GM19467 (cell line): ENCODE measurements at regions not wholly inside any gene's neighbourhood (a gene's known extent, or its start where the extent isn't known, plus 50 kb on each side); places are given as distances from the start of the nearest gene placed in this dataset.
"Not testable (repeated sequence)": the region's sequence is repeated elsewhere in the genome, so short reads cannot be mapped to it uniquely, and the experiment has no call there.

ENCODE experiments used
- ATAC-seq: cut with Tn5 transposase; IDR thresholded peaks from one replicate; pipeline ENCODE4 v1.9.1; 2021; ENCODE audit warnings: mild to moderate bottlenecking, moderate library complexity; ENCODE audit not compliant: unreplicated experiment

- ATAC-seq: no peak
Measured at GRCh38 chr13:107927557-107927956, 287.8 kb downstream of the LIG4 start.

DNA sequence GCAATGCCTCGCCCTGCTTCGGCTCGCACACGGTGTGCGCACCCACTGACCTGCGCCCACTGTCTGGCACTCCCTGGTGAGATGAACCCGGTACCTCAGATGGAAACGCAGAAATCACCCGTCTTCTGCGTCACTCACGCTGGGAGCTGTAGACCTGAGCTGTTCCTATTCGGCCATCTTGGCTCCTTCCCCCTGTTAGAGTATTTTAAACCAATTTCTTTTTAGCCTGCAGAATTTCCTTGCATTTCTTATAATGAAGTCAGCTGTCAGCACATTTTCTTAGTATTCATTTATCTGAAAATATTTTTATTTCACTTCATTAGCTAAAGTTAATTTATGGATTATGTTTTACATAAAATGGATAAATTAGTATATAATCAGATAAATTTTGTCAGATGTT, 288.8 kb downstream of the LIG4 start:
- ATAC-seq: not testable (repeated sequence)

GRCh38 chr13:107916902-107917301, 298.4 kb downstream of the LIG4 start:
- not testable (repeated sequence) for ATAC-seq

- ATAC-seq: no peak
Measured at GRCh38 chr13:107912745-107913144, 302.6 kb downstream of the LIG4 start.

DNA sequence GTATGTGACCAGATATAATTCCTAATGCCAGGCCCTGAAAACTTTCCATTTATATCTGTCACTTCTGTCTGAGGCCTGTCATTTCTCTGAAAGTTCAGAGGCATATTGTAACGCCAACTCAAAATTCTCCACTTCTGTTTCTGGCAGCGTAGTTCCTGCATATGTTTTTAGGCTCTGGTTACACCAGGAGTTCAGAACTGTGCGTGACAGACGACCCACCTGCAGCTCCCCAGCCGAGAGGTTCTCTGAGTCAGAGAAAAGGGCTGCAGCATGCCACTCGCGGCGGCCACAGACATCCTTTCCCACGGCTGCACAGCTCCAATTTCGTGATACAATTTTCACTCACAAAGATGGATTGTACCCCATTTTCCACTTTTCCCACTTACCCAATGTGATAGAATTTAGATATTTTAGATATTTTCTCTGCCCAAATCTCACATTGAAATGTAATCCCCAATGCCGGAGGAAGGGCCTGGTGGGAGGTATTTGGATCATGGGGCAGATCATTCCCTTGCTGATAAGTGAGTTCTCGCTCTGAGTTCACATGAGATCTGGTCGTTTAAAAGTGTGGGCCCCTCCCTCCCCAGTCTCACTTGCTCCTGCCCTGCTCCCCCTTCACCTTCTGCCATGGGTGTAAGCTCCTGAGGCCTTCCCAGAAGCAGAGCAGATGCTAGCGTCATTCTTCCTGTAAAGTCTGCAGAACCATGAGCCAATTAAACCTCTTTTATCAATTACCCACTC, 308.1 kb downstream of the LIG4 start:
- ATAC-seq: no peak

DNA sequence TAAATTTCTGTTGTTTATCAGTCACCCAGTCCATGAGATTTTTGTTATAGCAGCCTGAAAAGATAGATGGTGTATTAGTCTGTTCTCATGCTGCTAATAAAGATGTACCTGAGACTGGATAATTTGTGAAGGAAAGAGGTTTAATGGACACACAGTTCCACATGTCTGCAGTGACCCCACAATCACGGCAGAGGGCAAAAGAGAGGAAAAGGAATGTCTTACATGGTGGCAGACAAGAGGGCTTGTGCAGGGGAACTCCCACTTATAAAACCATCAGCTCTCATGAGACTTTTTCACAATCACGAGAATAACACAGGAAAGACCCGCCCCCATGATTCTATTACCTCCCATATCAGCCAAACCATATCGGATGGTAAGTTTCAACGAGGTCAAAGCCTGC, 309.2 kb downstream of the LIG4 start:
- ATAC-seq: no peak

DNA sequence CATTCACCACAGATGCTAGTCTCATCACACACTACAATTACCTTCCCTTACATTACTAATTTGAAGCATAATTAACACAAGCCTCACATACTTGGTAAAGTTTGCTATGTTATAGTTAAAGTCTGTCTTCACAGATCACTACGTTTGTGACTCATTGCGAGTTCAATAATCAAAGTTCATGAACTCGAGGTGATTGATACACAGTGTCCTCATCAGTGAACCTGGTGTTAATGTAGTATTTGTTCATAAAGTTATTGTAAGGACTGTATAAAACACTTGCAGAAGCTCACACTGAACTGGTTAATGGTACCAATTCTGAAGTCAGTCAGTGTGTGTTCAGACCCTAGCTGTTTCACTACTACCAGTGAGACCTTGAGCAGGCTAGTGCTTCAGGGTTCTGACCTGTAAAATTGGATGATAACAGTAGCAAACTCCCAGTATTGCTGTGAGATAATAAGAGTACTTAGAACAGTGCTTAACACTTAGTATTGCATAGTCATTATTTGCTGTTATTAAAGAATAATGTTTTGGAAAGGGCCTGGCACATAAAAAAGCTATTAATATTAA, 313.3 kb downstream of the LIG4 start:
- no peak for ATAC-seq

GRCh38 chr13:107901230-107901629, 314.1 kb downstream of the LIG4 start:
- ATAC-seq: no peak

- no peak for ATAC-seq
Measured at GRCh38 chr13:107900775-107901174, 314.6 kb downstream of the LIG4 start.

DNA sequence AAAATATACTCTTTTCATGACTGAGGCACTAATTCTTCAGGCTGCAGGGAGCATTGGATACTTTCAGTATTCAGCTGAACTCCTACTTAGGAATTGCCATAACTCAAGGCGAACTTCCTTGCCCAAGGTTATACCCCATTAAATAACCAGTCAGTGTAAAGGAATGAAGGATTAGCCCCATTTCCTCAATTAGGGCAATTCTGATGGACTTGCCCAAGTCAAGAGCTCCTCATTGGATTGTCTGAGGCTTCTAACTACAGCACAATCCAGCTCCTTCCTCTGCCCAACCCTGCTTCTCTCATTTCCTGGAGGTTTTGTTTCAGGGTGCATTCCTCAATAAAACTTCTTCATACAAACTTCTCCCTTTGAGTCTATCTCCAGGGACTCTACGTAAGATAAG, 329.2 kb downstream of the LIG4 start:
- no peak for ATAC-seq

DNA sequence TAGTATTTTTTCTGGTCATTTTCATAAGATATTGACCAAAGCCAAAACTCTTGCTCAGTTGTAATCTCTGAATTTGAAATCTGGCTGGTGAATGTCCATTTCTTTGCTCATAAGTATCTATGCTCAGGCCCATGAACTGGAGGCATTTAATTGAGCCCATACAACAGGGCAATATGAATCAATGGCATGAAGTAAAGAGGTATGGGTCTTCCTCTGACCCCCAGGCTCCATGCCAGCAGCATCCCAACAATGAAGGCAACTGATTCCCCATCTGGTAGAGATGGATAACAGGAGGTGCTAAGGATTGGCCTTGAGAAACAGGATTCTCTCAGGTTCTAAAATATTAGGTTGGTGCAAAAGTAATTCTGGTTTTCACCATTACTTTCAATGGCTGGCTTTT, 330.8 kb downstream of the LIG4 start:
- no peak for ATAC-seq

DNA sequence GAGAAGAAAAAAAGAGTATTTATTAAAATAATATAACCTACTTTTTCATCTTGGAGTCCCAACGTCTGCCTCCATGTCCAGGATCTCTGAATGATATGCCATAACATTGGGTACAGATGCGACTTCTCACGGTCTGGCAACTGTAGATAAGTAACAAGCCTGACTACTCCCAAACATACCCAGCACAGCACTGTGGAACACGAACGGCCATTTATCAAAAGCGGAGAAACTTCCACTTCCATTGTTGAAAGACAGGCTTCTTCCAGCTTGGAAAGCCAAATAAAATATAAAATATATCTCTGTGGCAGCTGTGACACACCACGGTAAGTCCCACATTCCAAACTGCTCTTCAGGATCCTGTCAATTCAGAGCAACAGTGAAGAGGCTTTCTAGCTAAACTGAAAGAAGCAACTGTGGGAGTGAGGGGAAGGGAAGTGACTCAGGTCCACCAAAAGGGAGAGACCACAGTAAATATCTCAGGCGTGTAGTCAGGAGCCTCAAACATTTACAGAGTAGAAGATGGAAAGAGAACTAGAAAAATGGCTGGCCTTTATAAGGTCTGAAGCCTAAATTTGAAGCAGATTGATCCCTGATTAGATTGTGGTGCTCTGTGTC, 331.7 kb downstream of the LIG4 start:
- ATAC-seq: no peak

GRCh38 chr13:107882708-107883560, 332.4 kb downstream of the LIG4 start:
- no peak for ATAC-seq

DNA sequence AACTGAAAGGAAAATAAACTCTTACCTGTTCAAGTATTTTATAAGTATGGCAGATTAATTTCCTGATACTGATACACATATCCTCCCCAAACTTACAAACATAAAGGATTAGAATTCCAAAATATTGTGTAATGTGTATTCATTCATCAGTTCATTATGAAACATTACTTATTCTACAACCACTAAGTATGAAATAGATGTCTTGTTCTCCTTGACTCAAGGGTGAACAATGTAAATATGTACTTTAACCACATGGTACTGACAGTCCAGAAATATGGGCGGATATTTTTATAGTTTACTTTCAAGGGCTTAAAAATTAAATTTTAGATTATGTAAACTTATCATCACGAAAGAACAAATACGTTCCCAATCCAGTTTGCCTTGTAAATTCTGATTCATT, 334.0 kb downstream of the LIG4 start:
- no peak for ATAC-seq

DNA sequence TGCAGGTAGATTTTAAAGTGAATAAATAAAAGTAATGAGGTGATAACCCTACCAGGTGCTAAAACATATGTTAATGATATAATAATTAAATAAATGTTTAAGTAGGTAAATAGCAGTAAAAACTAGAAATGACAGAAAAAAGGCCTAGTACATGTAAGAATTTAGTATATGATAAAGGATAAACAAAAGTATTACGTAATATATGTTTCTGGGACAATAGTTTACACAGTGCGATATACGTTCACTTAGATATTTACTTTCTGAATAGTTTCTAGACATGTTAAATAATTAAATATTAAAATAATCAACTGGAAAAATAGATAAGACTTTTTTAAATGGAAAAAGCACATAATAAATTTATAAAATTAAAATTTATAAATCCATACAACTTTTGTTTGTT, 340.9 kb downstream of the LIG4 start:
- ATAC-seq: no peak

GRCh38 chr13:107873926-107874325, 341.4 kb downstream of the LIG4 start:
- no peak for ATAC-seq

DNA sequence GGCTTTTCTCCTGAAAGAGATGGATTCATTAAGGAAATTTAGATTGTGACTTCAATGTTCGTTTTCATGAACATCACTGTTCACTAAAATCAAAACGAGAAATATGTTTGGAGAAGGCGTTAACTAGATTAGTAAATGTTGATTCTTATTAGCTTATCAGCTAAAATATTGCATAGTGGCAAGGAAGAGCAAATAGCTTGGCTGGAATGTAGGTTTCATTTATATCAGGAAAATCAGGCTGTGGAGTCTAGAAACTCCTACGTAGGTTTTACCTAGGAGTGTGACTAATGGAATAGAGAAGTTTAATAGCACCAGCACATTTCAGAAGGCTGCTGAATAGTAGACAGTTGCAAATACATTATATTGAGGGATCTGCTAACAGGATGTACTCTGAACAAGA, 344.9 kb downstream of the LIG4 start:
- no peak for ATAC-seq

- ATAC-seq: no peak
Measured at GRCh38 chr13:107867701-107868661, 347.4 kb downstream of the LIG4 start.

- no peak for ATAC-seq
Measured at GRCh38 chr13:107866941-107867623, 348.3 kb downstream of the LIG4 start.
